IMR-90 (cell line): ENCODE measurements at regions not wholly inside any gene's neighbourhood (a gene's known extent, or its start where the extent isn't known, plus 50 kb on each side); places are given as distances from the start of the nearest gene placed in this dataset.

ENCODE experiments used
- ATAC-seq: fragments of 200-7000 bp; cut with Tn5 transposase; 2 replicates; pipeline ENCODE4 v1.9.1; 2020; ENCODE audit warnings: low read depth, mild to moderate bottlenecking, moderate library complexity
- BruUV-seq: library from RNA; stranded (reverse); fragments of 400-500 nt; replicated peaks from 2 replicates; lab custom pipeline; 2021; lab: Mats Ljungman, UMichigan
- CTCF ChIA-PET: fragments of 300-600 bp; formaldehyde crosslinking; extraction: SDS; loops from one replicate; lab custom pipeline; 2021; ENCODE audit warnings: antibody characterized with exemption; lab: Yijun Ruan, JAX
- POLR2A ChIA-PET: fragments of 300-600 bp; sonication (Branson Sonifier 250); formaldehyde crosslinking; loops from one replicate; lab custom pipeline; 2022; ENCODE audit warnings: antibody characterized with exemption; ENCODE audit not compliant: unreplicated experiment; lab: Charles Lee
- DNase-seq: peaks from one replicate; pipeline ENCODE4 v3.0.0; 2013
- H2AFZ ChIP-seq: replicated peaks from 2 replicates; pipeline ENCODE3; 2013; ENCODE audit warnings: low read length, mild to moderate bottlenecking; ENCODE audit not compliant: poor library complexity
- H2AK5ac ChIP-seq: 2 replicates; pipeline ENCODE4 v1.6.1; 2013; ENCODE audit warnings: low read depth, low read length, inconsistent platforms
- H2AK9ac ChIP-seq: replicated peaks from 2 replicates; pipeline ENCODE3; 2013; ENCODE audit warnings: mild to moderate bottlenecking, low read depth, low read length, moderate library complexity; ENCODE audit not compliant: poor library complexity
- H2BK120ac ChIP-seq: 2 replicates; pipeline ENCODE4 v1.6.1; 2013; ENCODE audit warnings: low read depth, low read length, inconsistent platforms
- H2BK15ac ChIP-seq: 3 replicates; pipeline ENCODE4 v1.6.1; 2013; ENCODE audit warnings: low read depth, low read length, inconsistent platforms
- H2BK20ac ChIP-seq: 2 replicates; pipeline ENCODE4 v1.6.1; 2013; ENCODE audit warnings: low read depth, mild to moderate bottlenecking, inconsistent platforms, low read length, moderate library complexity
- H2BK5ac ChIP-seq: 2 replicates; pipeline ENCODE4 v1.6.1; 2013; ENCODE audit warnings: mild to moderate bottlenecking, low read depth, low read length, inconsistent platforms; ENCODE audit not compliant: poor library complexity, severe bottlenecking
- H3K14ac ChIP-seq: replicated peaks from 2 replicates; pipeline ENCODE4 v1.6.1; 2013; ENCODE audit warnings: low read depth, low read length, inconsistent platforms
- H3K18ac ChIP-seq: 2 replicates; pipeline ENCODE4 v1.6.1; 2013; ENCODE audit warnings: low read depth, low read length, control low read depth
- H3K23ac ChIP-seq: 2 replicates; pipeline ENCODE4 v1.6.1; 2013; ENCODE audit warnings: low read depth, low read length, inconsistent platforms
- H3K27ac ChIP-seq: 2 replicates; pipeline ENCODE4 v1.5.1; 2013; ENCODE audit warnings: mild to moderate bottlenecking, control low read depth, low read length; ENCODE audit not compliant: insufficient read depth
- H3K27me3 ChIP-seq: 2 replicates; pipeline ENCODE4 v1.6.1; 2013; ENCODE audit warnings: low read length; ENCODE audit not compliant: control insufficient read depth, insufficient read depth
- H3K36me3 ChIP-seq: 2 replicates; pipeline ENCODE4 v1.6.1; 2013; ENCODE audit warnings: low read length, mixed read lengths; ENCODE audit not compliant: control insufficient read depth, insufficient read depth
- H3K4ac ChIP-seq: 2 replicates; pipeline ENCODE4 v1.6.1; 2013; ENCODE audit warnings: low read depth, low read length, inconsistent platforms
- H3K4me1 ChIP-seq: 2 replicates; pipeline ENCODE4 v1.6.1; 2013; ENCODE audit warnings: low read length, mixed read lengths; ENCODE audit not compliant: control insufficient read depth, insufficient read depth
- H3K4me2 ChIP-seq: 2 replicates; pipeline ENCODE4 v1.6.1; 2013; ENCODE audit warnings: low read depth, mild to moderate bottlenecking, control low read depth, low read length, moderate library complexity
- H3K4me3 ChIP-seq: 2 replicates; pipeline ENCODE4 v1.5.1; 2013; ENCODE audit warnings: low read depth, mild to moderate bottlenecking, control low read depth, low read length, moderate library complexity; ENCODE audit not compliant: insufficient read depth
- H3K56ac ChIP-seq: 2 replicates; pipeline ENCODE4 v1.6.1; 2013; ENCODE audit warnings: low read length, inconsistent platforms; ENCODE audit not compliant: insufficient read depth; ENCODE audit errors: extremely low read depth
- H3K79me1 ChIP-seq, 2 experiments: 2 replicates each; pipeline ENCODE4 v1.6.1; 2013; ENCODE audit warnings: low read length in 2 of 2, inconsistent platforms in 1 of 2, low read depth in 1 of 2
- H3K9ac ChIP-seq: 2 replicates; pipeline ENCODE4 v1.6.1; 2013; ENCODE audit warnings: low read depth, low read length, control low read depth
- H3K9me1 ChIP-seq: 2 replicates; pipeline ENCODE4 v1.6.1; 2013; ENCODE audit warnings: low read length, inconsistent platforms; ENCODE audit not compliant: insufficient read depth
- H3K9me3 ChIP-seq: 2 replicates; pipeline ENCODE4 v1.6.1; 2013; ENCODE audit warnings: low read length; ENCODE audit not compliant: control insufficient read depth, insufficient read depth
- H4K20me1 ChIP-seq: 2 replicates; pipeline ENCODE4 v1.6.1; 2013; ENCODE audit warnings: low read length, inconsistent platforms; ENCODE audit not compliant: insufficient read depth
- H4K5ac ChIP-seq: 2 replicates; pipeline ENCODE4 v1.6.1; 2013; ENCODE audit warnings: mild to moderate bottlenecking, low read depth, low read length, control low read depth
- H4K8ac ChIP-seq, 2 experiments: 2 replicates each; pipeline ENCODE4 v1.6.1; 2013; ENCODE audit warnings: low read depth in 2 of 2, low read length in 2 of 2, control low read depth in 1 of 2, inconsistent platforms in 1 of 2
- H4K91ac ChIP-seq: 2 replicates; pipeline ENCODE4 v1.6.1; 2013; ENCODE audit warnings: low read depth, low read length, inconsistent platforms; ENCODE audit not compliant: insufficient read depth
- BHLHE40 ChIP-seq: fragments of 150-350 bp; IDR thresholded peaks from 2 replicates; pipeline ENCODE4 v1.6.1; 2016; ENCODE audit warnings: mild to moderate bottlenecking, low read depth, low read length
- CEBPB ChIP-seq: IDR thresholded peaks from 2 replicates; pipeline ENCODE4 v1.6.1; 2012; ENCODE audit warnings: low read depth, low read length, improper control_type of control experiment
- CHD1 ChIP-seq: IDR thresholded peaks from 2 replicates; pipeline ENCODE4 v1.6.1; 2012; ENCODE audit warnings: low read depth, low read length, improper control_type of control experiment
- CTCF ChIP-seq: conservative IDR thresholded peaks from 2 replicates; pipeline ENCODE4 v1.5.1; 2012; ENCODE audit warnings: mild to moderate bottlenecking, low read depth, low read length, improper control_type of control experiment
- ELK1 ChIP-seq: fragments of 150-350 bp; IDR thresholded peaks from 2 replicates; pipeline ENCODE4 v1.6.1; 2016; ENCODE audit warnings: low read depth, mild to moderate bottlenecking, low read length, moderate library complexity, borderline replicate concordance
- FOS ChIP-seq: fragments of 150-350 bp; IDR thresholded peaks from 2 replicates; pipeline ENCODE4 v1.6.1; 2016; ENCODE audit warnings: low read depth, low read length
- MAFK ChIP-seq: IDR thresholded peaks from 2 replicates; pipeline ENCODE4 v1.6.1; 2012; ENCODE audit warnings: low read depth, low read length, improper control_type of control experiment
- MAZ ChIP-seq: IDR thresholded peaks from 2 replicates; pipeline ENCODE4 v1.6.1; 2012; ENCODE audit warnings: low read depth, mild to moderate bottlenecking, low read length, improper control_type of control experiment, moderate library complexity, borderline replicate concordance
- MXI1 ChIP-seq: IDR thresholded peaks from 2 replicates; pipeline ENCODE4 v1.6.1; 2012; ENCODE audit warnings: low read depth, mild to moderate bottlenecking, low read length, moderate library complexity, borderline replicate concordance
- NFE2L2 ChIP-seq: fragments of 150-350 bp; IDR thresholded peaks from 2 replicates; pipeline ENCODE4 v1.6.1; 2016; ENCODE audit warnings: low read depth, mild to moderate bottlenecking, low read length
- POLR2A ChIP-seq: IDR thresholded peaks from 2 replicates; pipeline ENCODE4 v1.6.1; 2012; ENCODE audit warnings: mild to moderate bottlenecking, low read depth, low read length
- RAD21 ChIP-seq: IDR thresholded peaks from 2 replicates; pipeline ENCODE4 v1.6.1; 2012; ENCODE audit warnings: low read length, improper control_type of control experiment
- RCOR1 ChIP-seq: IDR thresholded peaks from 2 replicates; pipeline ENCODE4 v1.6.1; 2012; ENCODE audit warnings: mild to moderate bottlenecking, low read length, improper control_type of control experiment; ENCODE audit not compliant: insufficient replicate concordance
- RFX5 ChIP-seq: IDR thresholded peaks from 2 replicates; pipeline ENCODE4 v1.8.0; 2012; ENCODE audit warnings: low read depth, mild to moderate bottlenecking, low read length, moderate library complexity
- SMC3 ChIP-seq: fragments of 150-350 bp; IDR thresholded peaks from 2 replicates; pipeline ENCODE4 v1.6.1; 2016; ENCODE audit warnings: low read depth, mild to moderate bottlenecking, antibody characterized with exemption, low read length, moderate library complexity
- USF2 ChIP-seq: fragments of 150-350 bp; IDR thresholded peaks from 2 replicates; pipeline ENCODE4 v1.6.1; 2017; ENCODE audit warnings: mild to moderate bottlenecking, antibody characterized with exemption, low read length, low read depth
- WGBS, 2 experiments: methylation state at CpG; one replicate each; pipeline versions ENCODE4 v1.1.5 to v1.1.7; 2013; ENCODE audit warnings: missing lambda C conversion rate in 2 of 2; ENCODE audit not compliant: insufficient read length in 1 of 2; ENCODE audit errors: extremely low coverage in 2 of 2; 5-methylcytosine and 5-hydroxymethylcytosine counted together
- dilution Hi-C: fragments of 300-500 bp; cut with HindIII; formaldehyde crosslinking; loops from one replicate; pipeline ENCODE4 v1.14.3; 2018; ENCODE audit warnings: low sequenced_read_pairs; ENCODE audit not compliant: unreplicated experiment
- in situ Hi-C: fragments of 300-500 bp; cut with MboI; formaldehyde crosslinking; loops from 3 replicates; pipeline ENCODE4 v1.14.3; 2019; ENCODE audit warnings: low sequenced_read_pairs, inconsistent platforms, mixed read lengths
- intact Hi-C: fragments of 100-400 bp; cut with micrococcal nuclease; formaldehyde crosslinking; loops from 2 replicates; pipeline ENCODE4 v1.10.0; 2022

GRCh38 chr12:17108877-17109541 lies 503.0 kb upstream of the LMO3 start:
- Histone ChIP-seq H3K27ac (no peak overlapping the region), H2AK9ac (no peak overlapping the region), H4K8ac (no peak overlapping the region), H4K91ac (no peak overlapping the region), H2BK15ac (no peak overlapping the region), H2AK5ac (no peak overlapping the region), H3K4me1 (no peaks in the 10 kb centered on the region), H3K36me3 (no peaks in the 10 kb centered on the region), H2BK5ac (no peak overlapping the region), H3K56ac (no peak overlapping the region), H4K20me1 (no peaks in the 10 kb centered on the region), H3K4me2 (no peak overlapping the region), H3K23ac (no peak overlapping the region), H2BK120ac (no peak overlapping the region), H3K4ac (no peak overlapping the region), H2AFZ (no peak overlapping the region), H3K27me3 (no peaks in the 10 kb centered on the region), H3K9ac (no peak overlapping the region), H3K18ac (no peak overlapping the region), H3K14ac (no peak overlapping the region), H3K9me3 (peaks cover 3% of the 10 kb centered on the region; the same call in 1 of the 2 replicates), H3K79me1 (no peaks in the 10 kb centered on the region), H3K4me3 (no peak overlapping the region), H2BK20ac (no peak overlapping the region), H4K5ac (no peak overlapping the region), H3K9me1 (no peaks in the 10 kb centered on the region)
- CTCF ChIA-PET, result no interaction called here
- in situ Hi-C loops (no loop called here), intact Hi-C loops (no loop called here), dilution Hi-C loops (no loop called here)
- TF ChIP-seq ELK1 (no peak), RAD21 (no peak), BHLHE40 (no peak), CTCF (no peak), MAFK (no peak), CHD1 (no peak), MAZ (no peak), USF2 (no peak), FOS (no peak), SMC3 (no peak), CEBPB (no peak), RFX5 (no peak), MXI1 (no peak), POLR2A (no peak), NFE2L2 (no peak), RCOR1 (no peak)
- no peak for ATAC-seq
- POLR2A ChIA-PET, result no interaction called here
- no TSS peak for BruUV-seq
- no CpG with 5 or more reads among the region's 3 CpGs for WGBS, 2 experiments
- DNase-seq, result no peak
